Neural progenitor cell (in vitro differentiated cells): ENCODE measurements at regions not wholly inside any gene's neighbourhood (a gene's known extent, or its start where the extent isn't known, plus 50 kb on each side); places are given as distances from the start of the nearest gene placed in this dataset.

Experiments
- DNase-seq: peaks from one replicate; pipeline ENCODE4 v3.0.0-alpha.2; 2016; ENCODE audit warnings: low spot score
- H2AFZ ChIP-seq: fragments of 200-600 bp; sonication (generic); replicated peaks from 2 replicates; pipeline ENCODE4 v1.6.1; 2016; ENCODE audit warnings: antibody characterized with exemption
- H3F3A ChIP-seq: fragments of 200-600 bp; sonication (generic); 2 replicates; pipeline ENCODE4 v1.6.1; 2016; ENCODE audit warnings: antibody characterized with exemption, low read depth
- H3K27ac ChIP-seq: fragments of 200-600 bp; sonication (generic); 2 replicates; pipeline ENCODE4 v1.5.1; 2016; ENCODE audit warnings: mild to moderate bottlenecking
- H3K27me3 ChIP-seq: fragments of 200-600 bp; sonication (generic); 2 replicates; pipeline ENCODE4 v1.6.1; 2016; ENCODE audit warnings: mild to moderate bottlenecking, moderate library complexity
- H3K36me3 ChIP-seq: fragments of 200-600 bp; sonication (generic); 2 replicates; pipeline ENCODE4 v1.5.1; 2016
- H3K4me1 ChIP-seq: fragments of 200-600 bp; sonication (generic); 2 replicates; pipeline ENCODE4 v1.6.1; 2016; ENCODE audit warnings: mixed run types
- H3K4me2 ChIP-seq: fragments of 200-600 bp; sonication (generic); 2 replicates; pipeline ENCODE4 v1.6.1; 2016
- H3K4me3 ChIP-seq: fragments of 200-600 bp; sonication (generic); 2 replicates; pipeline ENCODE4 v1.5.1; 2016
- H3K79me2 ChIP-seq: fragments of 200-600 bp; sonication (generic); 2 replicates; pipeline ENCODE4 v1.6.1; 2016; ENCODE audit warnings: low read depth
- H3K9ac ChIP-seq: fragments of 200-600 bp; sonication (generic); 2 replicates; pipeline ENCODE4 v1.6.1; 2016
- H3K9me3 ChIP-seq: fragments of 200-600 bp; sonication (generic); 2 replicates; pipeline ENCODE4 v1.5.1; 2016; ENCODE audit warnings: low read depth
- H4K20me1 ChIP-seq: fragments of 200-600 bp; sonication (generic); 2 replicates; pipeline ENCODE4 v1.6.1; 2016; ENCODE audit warnings: low read depth
- H3K27ac Mint-ChIP-seq: 3 replicates; pipeline ENCODE4 v1.8.0; 2021; ENCODE audit warnings: mixed read lengths
- H3K27me3 Mint-ChIP-seq: 2 replicates; pipeline ENCODE4 v1.8.0; 2022; ENCODE audit warnings: low read depth, mild to moderate bottlenecking, inconsistent platforms, moderate library complexity, mixed read lengths; ENCODE audit not compliant: insufficient read depth
- H3K36me3 Mint-ChIP-seq: 3 replicates; pipeline ENCODE4 v1.8.0; 2021; ENCODE audit warnings: mixed read lengths
- H3K4me1 Mint-ChIP-seq: 3 replicates; pipeline ENCODE4 v1.8.0; 2021; ENCODE audit warnings: mixed read lengths
- H3K4me3 Mint-ChIP-seq: 3 replicates; pipeline ENCODE4 v1.8.0; 2021; ENCODE audit warnings: mild to moderate bottlenecking, moderate library complexity, mixed read lengths
- H3K9me3 Mint-ChIP-seq: 3 replicates; pipeline ENCODE4 v1.8.0; 2020; ENCODE audit warnings: mixed read lengths
- EZH2 ChIP-seq: fragments of 200-600 bp; sonication (generic); IDR thresholded peaks from 2 replicates; pipeline ENCODE4 v1.6.1; 2017; ENCODE audit warnings: antibody characterized with exemption, mild to moderate bottlenecking, moderate library complexity
- EZH2phosphoT487 ChIP-seq: fragments of 200-600 bp; sonication (generic); IDR thresholded peaks from 2 replicates; pipeline ENCODE4 v1.6.1; 2017; ENCODE audit warnings: antibody characterized with exemption
- TF ChIP-seq, protein P1 (sequence below): fragments of 200-600 bp; sonication (generic); IDR thresholded peaks from 2 replicates; pipeline ENCODE4 v1.5.1; 2017; ENCODE audit warnings: antibody characterized with exemption, mild to moderate bottlenecking

DNA sequence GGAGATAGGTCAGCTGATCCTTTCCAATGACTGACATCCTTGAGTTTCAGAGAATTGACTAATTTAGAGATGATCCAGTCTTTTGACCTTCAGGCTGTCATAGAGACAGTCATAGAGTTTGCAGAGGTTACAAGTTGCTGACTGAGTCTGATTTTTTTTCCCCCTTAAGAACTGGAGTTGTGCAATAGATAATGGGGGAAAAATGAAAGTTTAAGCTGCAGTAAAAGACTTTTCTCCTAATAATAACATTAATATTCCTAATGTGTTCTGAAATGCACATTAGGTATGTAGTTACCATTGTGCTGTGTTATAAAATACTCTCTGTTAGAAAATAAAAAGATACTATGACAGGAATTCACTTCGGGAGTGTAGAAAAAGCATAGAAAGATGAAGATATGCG is 876.9 kb upstream of the RAG2 start:
- Histone ChIP-seq H3K4me3 (no peak overlapping the region), H3K9ac (no peak overlapping the region), H3F3A (no peaks in the 10 kb centered on the region), H2AFZ (no peak overlapping the region), H4K20me1 (no peaks in the 10 kb centered on the region), H3K27me3 (no peaks in the 10 kb centered on the region), H3K79me2 (no peaks in the 10 kb centered on the region), H3K9me3 (no peaks in the 10 kb centered on the region), H3K4me1 (no peaks in the 10 kb centered on the region), H3K36me3 (no peaks in the 10 kb centered on the region), H3K4me2 (no peak overlapping the region), H3K27ac (no peak overlapping the region)
- Mint-ChIP-seq H3K4me1 (no peaks in the 10 kb centered on the region), H3K4me3 (no peak overlapping the region), H3K36me3 (no peaks in the 10 kb centered on the region), H3K9me3 (no peaks in the 10 kb centered on the region), H3K27ac (no peak overlapping the region), H3K27me3 (no peaks in the 10 kb centered on the region)
- TF ChIP-seq, protein P1, sequence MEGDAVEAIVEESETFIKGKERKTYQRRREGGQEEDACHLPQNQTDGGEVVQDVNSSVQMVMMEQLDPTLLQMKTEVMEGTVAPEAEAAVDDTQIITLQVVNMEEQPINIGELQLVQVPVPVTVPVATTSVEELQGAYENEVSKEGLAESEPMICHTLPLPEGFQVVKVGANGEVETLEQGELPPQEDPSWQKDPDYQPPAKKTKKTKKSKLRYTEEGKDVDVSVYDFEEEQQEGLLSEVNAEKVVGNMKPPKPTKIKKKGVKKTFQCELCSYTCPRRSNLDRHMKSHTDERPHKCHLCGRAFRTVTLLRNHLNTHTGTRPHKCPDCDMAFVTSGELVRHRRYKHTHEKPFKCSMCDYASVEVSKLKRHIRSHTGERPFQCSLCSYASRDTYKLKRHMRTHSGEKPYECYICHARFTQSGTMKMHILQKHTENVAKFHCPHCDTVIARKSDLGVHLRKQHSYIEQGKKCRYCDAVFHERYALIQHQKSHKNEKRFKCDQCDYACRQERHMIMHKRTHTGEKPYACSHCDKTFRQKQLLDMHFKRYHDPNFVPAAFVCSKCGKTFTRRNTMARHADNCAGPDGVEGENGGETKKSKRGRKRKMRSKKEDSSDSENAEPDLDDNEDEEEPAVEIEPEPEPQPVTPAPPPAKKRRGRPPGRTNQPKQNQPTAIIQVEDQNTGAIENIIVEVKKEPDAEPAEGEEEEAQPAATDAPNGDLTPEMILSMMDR: no peak
- TF ChIP-seq EZH2phosphoT487 (no peak), EZH2 (no peak)
- no peak for DNase-seq

DNA sequence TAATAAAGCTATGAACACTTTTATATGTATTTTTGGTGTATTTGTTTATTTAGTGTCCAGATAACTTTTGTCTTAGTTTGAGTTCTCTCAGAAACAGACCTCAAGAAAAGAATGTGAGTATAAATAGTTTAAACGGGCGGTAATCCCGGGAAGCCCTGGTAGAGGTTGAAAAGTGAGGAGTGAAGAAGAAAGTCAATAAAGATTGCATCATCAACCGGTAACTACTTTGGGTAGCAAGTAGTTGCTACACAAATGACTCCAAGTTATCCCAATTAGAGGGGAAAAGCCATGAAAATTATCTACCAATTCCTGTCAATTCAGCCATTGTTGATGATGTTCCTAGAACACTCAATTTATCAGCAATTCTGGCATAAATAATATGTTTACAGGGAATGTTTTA is 870.3 kb upstream of the RAG2 start:
- no peaks in the 10 kb centered on the region for H3K9me3 Mint-ChIP-seq
- no peak overlapping the region for H3K27ac Mint-ChIP-seq

DNA sequence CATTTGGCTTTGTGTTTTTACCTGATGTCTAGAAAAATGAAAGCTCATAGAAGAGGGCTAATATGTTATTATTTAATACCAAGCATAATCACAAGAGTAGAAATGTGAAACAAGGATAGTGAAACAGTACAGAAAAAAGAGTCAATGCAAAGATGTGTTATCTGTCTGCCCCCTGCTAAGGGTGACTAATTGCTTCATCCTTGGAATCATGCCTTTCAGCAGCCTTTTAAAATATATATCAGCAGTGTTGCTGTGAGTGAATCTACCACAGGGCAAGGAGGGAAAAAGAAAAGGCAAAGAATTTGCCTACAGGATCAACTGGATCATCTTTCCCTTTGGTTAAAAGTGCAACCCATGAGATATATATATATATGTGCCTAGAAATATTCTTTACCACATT is 867.2 kb upstream of the RAG2 start:
- Histone ChIP-seq H3K4me3 (no peak overlapping the region), H3K27ac (no peak overlapping the region), H3K27me3 (no peaks in the 10 kb centered on the region), H3K36me3 (no peaks in the 10 kb centered on the region), H3K9me3 (no peaks in the 10 kb centered on the region), H3K4me2 (no peak overlapping the region), H4K20me1 (no peaks in the 10 kb centered on the region), H3K9ac (no peak overlapping the region), H3K79me2 (no peaks in the 10 kb centered on the region), H2AFZ (no peak overlapping the region), H3K4me1 (no peaks in the 10 kb centered on the region), H3F3A (no peaks in the 10 kb centered on the region)
- TF ChIP-seq EZH2: no peak
- TF ChIP-seq, protein P1: no peak
- TF ChIP-seq EZH2phosphoT487: no peak
- no peak for DNase-seq
- no peak overlapping the region for H3K4me3 Mint-ChIP-seq
- no peaks in the 10 kb centered on the region for H3K36me3 Mint-ChIP-seq
- H3K27ac Mint-ChIP-seq: no peak overlapping the region
- no peaks in the 10 kb centered on the region for H3K4me1 Mint-ChIP-seq
- no peaks in the 10 kb centered on the region for H3K9me3 Mint-ChIP-seq
- H3K27me3 Mint-ChIP-seq: no peaks in the 10 kb centered on the region

More for the DNA sequence above, 870.3 kb upstream of the RAG2 start:
- H3K36me3 ChIP-seq: no peaks in the 10 kb centered on the region
- H3K4me3 Mint-ChIP-seq: no peak overlapping the region
- no peaks in the 10 kb centered on the region for H3K4me1 ChIP-seq
- H3K4me3 ChIP-seq: no peak overlapping the region
- H3K36me3 Mint-ChIP-seq: no peaks in the 10 kb centered on the region
- no peaks in the 10 kb centered on the region for H3K9me3 ChIP-seq
- TF ChIP-seq, protein P1: no peak
- TF ChIP-seq EZH2 (no peak), EZH2phosphoT487 (no peak)
- H2AFZ ChIP-seq: no peak overlapping the region
- no peak overlapping the region for H3K9ac ChIP-seq
- no peaks in the 10 kb centered on the region for H3K27me3 ChIP-seq
- no peak overlapping the region for H3K4me2 ChIP-seq
- no peaks in the 10 kb centered on the region for H3F3A ChIP-seq
- H3K27me3 Mint-ChIP-seq: no peaks in the 10 kb centered on the region
- no peaks in the 10 kb centered on the region for H4K20me1 ChIP-seq
- H3K4me1 Mint-ChIP-seq: no peaks in the 10 kb centered on the region
- DNase-seq: no peak
- H3K79me2 ChIP-seq: no peaks in the 10 kb centered on the region
- H3K27ac ChIP-seq: no peak overlapping the region
